ENCODE measurements at regions not wholly inside any gene's neighbourhood (a gene's known extent, or its start where the extent isn't known, plus 50 kb on each side); places are given as distances from the start of the nearest gene placed in this dataset.

GRCh38 chr7:26546508-26547053 is 254.9 kb downstream of the SNX10 start:
- no peak for TF ChIP-seq SRF (IDR thresholded peaks at IDR 0.05; ENCODE audit: low read depth in 2 of 2, low read length in 2 of 2)
- no peak for TF ChIP-seq CHD2 (IDR thresholded peaks at IDR 0.05; ENCODE audit: borderline replicate concordance, low read depth, low read length)
- no peak for TF ChIP-seq RFX5 (IDR thresholded peaks at IDR 0.05; ENCODE audit: low read depth, low read length)
- TF ChIP-seq POLR2A (IDR thresholded peaks at IDR 0.05; ENCODE audit: low read depth, low read length): no peak
- no peak for TF ChIP-seq SIN3A (IDR thresholded peaks at IDR 0.05; ENCODE audit: low read depth, low read length)
- no peak for TF ChIP-seq REST (IDR thresholded peaks at IDR 0.05; ENCODE audit: low read depth, low read length)

Data from GM12878 (cell line).